Dendritic cell treated with granulocyte-macrophage colony-stimulating factor and Interleukin-4, amounts not matched to agents 40 ng/mL and 50 ng/mL, for 4 days (primary cell): ENCODE measurements at regions not wholly inside any gene's neighbourhood (a gene's known extent, or its start where the extent isn't known, plus 50 kb on each side); places are given as distances from the start of the nearest gene placed in this dataset.
"Not testable (repeated sequence)": the region's sequence is repeated elsewhere in the genome, so short reads cannot be mapped to it uniquely, and the experiment has no call there.

Experiments
- H3K27ac Mint-ChIP-seq: one replicate; pipeline ENCODE4 v1.8.0; 2022; ENCODE audit warnings: mild to moderate bottlenecking, mixed read lengths
- H3K27me3 Mint-ChIP-seq: one replicate; pipeline ENCODE4 v1.8.0; 2022; ENCODE audit warnings: mild to moderate bottlenecking, mixed read lengths
- H3K36me3 Mint-ChIP-seq: one replicate; pipeline ENCODE4 v1.8.0; 2022; ENCODE audit warnings: low read depth, mixed read lengths
- H3K4me1 Mint-ChIP-seq: one replicate; pipeline ENCODE4 v1.8.0; 2022; ENCODE audit warnings: low read depth, mixed read lengths
- H3K4me3 Mint-ChIP-seq: one replicate; pipeline ENCODE4 v1.8.0; 2022; ENCODE audit warnings: mild to moderate bottlenecking, moderate library complexity, mixed read lengths
- H3K9me3 Mint-ChIP-seq: one replicate; pipeline ENCODE4 v1.8.0; 2022; ENCODE audit warnings: mixed read lengths
- intact Hi-C: fragments of 100-400 bp; cut with micrococcal nuclease; formaldehyde crosslinking; loops from one replicate; pipeline ENCODE4 v1.15.0; 2022

GRCh38 chr1:235059221-235059620, 69.4 kb downstream of the TOMM20 start:
- H3K4me1 Mint-ChIP-seq, result peaks cover 47% of the 10 kb centered on the region
- H3K9me3 Mint-ChIP-seq, result no peaks in the 10 kb centered on the region
- peaks cover 2% of the 10 kb centered on the region for H3K27me3 Mint-ChIP-seq
- no peaks in the 10 kb centered on the region for H3K36me3 Mint-ChIP-seq
- H3K27ac Mint-ChIP-seq, result peak overlapping the region; percentile 76
- intact Hi-C loops, result no loop called here
- H3K4me3 Mint-ChIP-seq, result no peak overlapping the region

GRCh38 chr1:235058695-235059094, 69.9 kb downstream of the TOMM20 start:
- no peak overlapping the region for H3K27ac Mint-ChIP-seq

GRCh38 chr1:235057385-235058306, 71.0 kb downstream of the TOMM20 start:
- Mint-ChIP-seq H3K9me3 (no peaks in the 10 kb centered on the region), H3K4me3 (no peak overlapping the region), H3K36me3 (no peaks in the 10 kb centered on the region), H3K27me3 (peaks cover 2% of the 10 kb centered on the region), H3K27ac (no peak overlapping the region), H3K4me1 (peaks cover 38% of the 10 kb centered on the region)
- intact Hi-C loops, result no loop called here

More at GRCh38 chr1:235058695-235059094, 69.9 kb downstream of the TOMM20 start:
- Mint-ChIP-seq H3K36me3 (no peaks in the 10 kb centered on the region), H3K4me1 (peaks cover 42% of the 10 kb centered on the region), H3K9me3 (no peaks in the 10 kb centered on the region), H3K4me3 (no peak overlapping the region), H3K27me3 (peaks cover 2% of the 10 kb centered on the region)
- intact Hi-C loops, result no loop called here

DNA sequence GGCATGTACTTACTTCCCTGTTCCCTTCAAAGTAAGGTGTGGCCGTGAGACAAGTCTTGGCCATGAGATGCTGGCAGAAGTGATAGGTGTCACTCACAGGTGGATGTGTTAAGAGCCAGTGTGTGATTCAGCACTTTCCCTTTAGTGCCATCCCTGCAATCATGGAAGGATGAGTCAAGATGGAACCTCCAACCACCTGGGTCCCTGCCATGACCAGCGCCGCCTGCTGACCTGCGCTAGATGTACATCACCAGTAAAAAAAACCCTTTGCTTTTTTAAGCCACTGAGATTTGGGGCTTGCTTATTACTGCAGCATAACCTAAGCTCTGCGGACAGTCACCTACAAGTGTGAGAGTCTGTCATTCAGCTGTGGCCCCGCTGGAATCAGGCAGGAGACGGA, 71.7 kb downstream of the TOMM20 start:
- no peak overlapping the region for H3K4me3 Mint-ChIP-seq
- no peaks in the 10 kb centered on the region for H3K36me3 Mint-ChIP-seq
- intact Hi-C loops, result no loop called here
- H3K4me1 Mint-ChIP-seq, result peaks cover 38% of the 10 kb centered on the region
- no peaks in the 10 kb centered on the region for H3K9me3 Mint-ChIP-seq
- no peak overlapping the region for H3K27ac Mint-ChIP-seq
- peaks cover 2% of the 10 kb centered on the region for H3K27me3 Mint-ChIP-seq

GRCh38 chr1:235054936-235055335, 73.7 kb downstream of the TOMM20 start:
- intact Hi-C loops, result no loop called here
- Mint-ChIP-seq H3K36me3 (no peaks in the 10 kb centered on the region), H3K4me1 (peaks cover 32% of the 10 kb centered on the region), H3K9me3 (no peaks in the 10 kb centered on the region), H3K27ac (peak overlapping the region; percentile 20), H3K27me3 (peaks cover 2% of the 10 kb centered on the region), H3K4me3 (no peak overlapping the region)

DNA sequence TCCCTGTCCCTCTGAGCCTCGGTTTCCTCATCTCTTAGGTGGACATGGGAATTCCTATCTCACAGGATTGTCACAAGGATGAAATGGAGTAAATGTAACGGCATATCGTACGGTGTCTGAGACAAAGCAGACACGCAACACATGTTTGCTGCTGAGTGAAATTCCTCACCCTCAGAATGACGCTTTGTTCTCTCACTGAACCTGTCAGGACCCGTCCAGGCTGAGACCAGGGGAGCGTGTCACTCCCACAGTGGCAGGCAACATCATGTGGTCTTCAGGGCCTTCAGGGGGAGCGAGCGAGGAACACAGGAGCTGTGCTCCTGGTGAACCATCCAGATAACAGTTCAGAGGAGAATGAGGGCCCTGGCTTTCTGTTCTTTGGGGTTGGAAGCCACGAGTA, 74.2 kb downstream of the TOMM20 start:
- Mint-ChIP-seq H3K9me3 (no peaks in the 10 kb centered on the region), H3K4me1 (peaks cover 35% of the 10 kb centered on the region), H3K27me3 (peaks cover 2% of the 10 kb centered on the region), H3K27ac (peak overlapping the region; percentile 20), H3K4me3 (no peak overlapping the region), H3K36me3 (no peaks in the 10 kb centered on the region)
- intact Hi-C loops, result no loop called here

DNA sequence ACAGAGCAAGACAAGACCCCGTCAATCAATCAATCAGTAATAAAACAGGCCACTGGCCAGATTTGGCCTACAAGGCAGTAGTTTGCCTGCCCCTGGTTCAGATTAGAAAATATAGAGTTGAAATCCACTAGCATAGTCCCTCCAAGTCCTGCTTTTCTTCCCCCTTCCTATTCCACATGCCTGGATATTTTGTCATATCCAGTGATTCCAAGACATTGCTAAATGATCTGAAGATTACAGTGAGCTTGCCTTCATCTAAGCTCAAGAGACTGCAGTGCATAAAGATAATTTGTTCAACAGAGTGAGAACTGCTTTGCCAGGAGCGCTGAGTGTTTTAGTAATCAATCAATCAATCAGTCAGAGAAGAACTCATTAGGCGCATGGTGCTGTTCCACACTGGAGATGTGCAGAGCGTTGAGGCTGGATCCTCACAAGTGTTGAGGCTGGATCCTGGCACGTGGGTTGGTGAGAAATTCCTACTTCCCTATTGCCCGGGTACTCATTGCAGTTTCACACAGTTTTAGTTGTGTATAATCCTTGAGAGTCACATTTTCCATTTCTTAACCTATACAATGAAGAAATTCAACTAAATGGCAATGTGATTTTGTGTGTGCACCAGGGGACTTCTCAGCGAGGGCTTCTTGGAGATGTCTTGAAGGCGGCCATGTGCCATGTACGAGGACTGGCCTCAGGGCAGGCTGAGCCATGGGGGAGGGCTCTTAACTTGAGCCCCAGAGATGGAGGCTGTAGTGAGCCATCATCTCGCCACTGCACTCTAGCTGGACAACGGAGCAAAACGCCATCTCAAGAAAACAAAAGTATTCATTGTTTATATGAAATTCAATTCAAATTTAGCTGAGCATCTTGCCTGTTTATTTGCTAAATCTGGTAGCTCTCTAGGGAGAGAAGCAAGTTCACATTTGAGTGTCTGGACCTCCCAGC, 76.3 kb downstream of the TOMM20 start:
- H3K4me1 Mint-ChIP-seq, result peaks cover 48% of the 10 kb centered on the region
- H3K4me3 Mint-ChIP-seq, result no peak overlapping the region
- no peaks in the 10 kb centered on the region for H3K36me3 Mint-ChIP-seq
- no peaks in the 10 kb centered on the region for H3K9me3 Mint-ChIP-seq
- peaks cover 1% of the 10 kb centered on the region for H3K27me3 Mint-ChIP-seq
- peak overlapping the region; percentile 24 for H3K27ac Mint-ChIP-seq
- intact Hi-C loops, result no loop called here

DNA sequence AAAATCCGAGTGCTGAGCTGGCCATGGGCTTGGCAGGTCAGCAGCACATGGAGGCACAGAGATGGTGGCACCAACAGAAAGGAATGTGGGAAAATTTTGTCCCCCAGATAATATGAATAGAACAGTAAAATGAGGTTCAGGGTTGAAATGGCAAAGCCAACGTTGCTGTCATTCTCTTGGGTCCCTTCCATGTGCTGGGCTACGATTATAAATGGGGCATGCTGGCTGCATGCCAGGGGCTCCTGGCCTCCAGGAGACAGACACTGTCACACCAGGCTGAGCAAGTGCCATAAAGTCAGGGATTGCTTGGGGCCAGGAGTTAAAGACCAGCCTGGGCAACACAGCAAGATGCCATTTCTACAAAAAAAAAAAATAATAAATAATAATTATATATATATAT, 77.1 kb downstream of the TOMM20 start:
- Mint-ChIP-seq H3K27me3 (no peaks in the 10 kb centered on the region), H3K27ac (peak overlapping the region; percentile 27), H3K4me1 (peaks cover 50% of the 10 kb centered on the region), H3K36me3 (no peaks in the 10 kb centered on the region), H3K9me3 (no peaks in the 10 kb centered on the region), H3K4me3 (no peak overlapping the region)
- intact Hi-C loops, result no loop called here

DNA sequence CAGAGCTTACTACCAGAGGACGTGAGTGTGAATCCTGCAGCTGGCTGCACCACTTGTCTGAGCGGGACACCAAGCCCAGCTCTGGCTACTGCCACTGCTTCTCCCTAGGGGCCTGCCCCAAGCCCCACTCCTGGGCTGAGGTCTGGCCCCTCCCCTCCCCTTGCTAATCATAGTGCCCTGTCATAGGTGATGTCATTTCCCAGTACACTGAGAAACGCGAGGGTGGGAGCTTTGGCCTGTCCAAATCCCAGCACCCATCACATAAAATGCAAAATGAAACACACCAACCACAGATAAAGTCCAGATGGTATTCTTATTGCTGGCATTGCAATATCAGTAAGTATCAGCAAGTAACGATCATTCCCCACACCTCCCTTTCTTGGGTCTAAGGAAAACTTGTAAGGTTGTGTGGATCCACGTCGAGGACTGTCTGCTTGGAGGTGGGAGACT, 77.7 kb downstream of the TOMM20 start:
- H3K36me3 Mint-ChIP-seq, result no peaks in the 10 kb centered on the region
- no peaks in the 10 kb centered on the region for H3K9me3 Mint-ChIP-seq
- H3K4me1 Mint-ChIP-seq, result peaks cover 54% of the 10 kb centered on the region
- H3K27ac Mint-ChIP-seq, result peak overlapping the region; percentile 27
- no peaks in the 10 kb centered on the region for H3K27me3 Mint-ChIP-seq
- intact Hi-C loops, result no loop called here
- no peak overlapping the region for H3K4me3 Mint-ChIP-seq

DNA sequence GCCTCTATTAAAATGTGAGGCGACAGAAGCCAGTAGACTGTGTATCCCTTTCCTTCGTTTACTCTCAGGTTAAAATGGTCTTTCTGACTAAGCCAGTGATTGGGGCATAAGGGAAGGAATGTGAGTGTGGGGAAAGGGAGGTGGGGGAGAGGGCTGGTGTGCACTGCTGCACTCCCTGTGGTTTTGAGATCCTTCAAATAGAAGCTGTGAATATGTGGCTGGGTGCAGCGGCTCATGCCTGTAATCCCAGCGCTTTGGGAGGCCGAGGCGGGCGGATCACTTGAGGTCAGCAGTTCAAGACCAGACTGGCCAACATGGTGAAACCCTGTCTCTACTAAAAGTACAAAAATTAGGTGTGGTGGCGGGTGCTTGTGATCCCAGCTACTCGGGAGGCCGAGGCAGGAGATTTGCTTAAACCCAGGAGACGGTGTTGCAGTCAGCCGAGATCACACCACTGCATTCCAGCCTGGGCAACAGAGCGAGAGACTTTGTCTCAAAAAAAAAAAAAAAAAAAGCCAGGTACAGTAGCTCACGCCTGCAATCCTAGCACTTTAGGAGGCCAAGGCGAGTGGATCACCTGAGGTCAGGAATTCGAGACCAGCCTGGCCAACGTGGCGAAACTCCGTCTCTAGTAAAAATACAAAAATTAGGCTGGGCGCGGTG, 78.8 kb downstream of the TOMM20 start:
- H3K27me3 Mint-ChIP-seq, intact Hi-C loops, H3K36me3 Mint-ChIP-seq, H3K4me3 Mint-ChIP-seq, H3K9me3 Mint-ChIP-seq: not testable (repeated sequence)
- H3K27ac Mint-ChIP-seq, result peak overlapping the region; percentile 85
- peaks cover 61% of the 10 kb centered on the region for H3K4me1 Mint-ChIP-seq

GRCh38 chr1:235049217-235049616, 79.4 kb downstream of the TOMM20 start:
- Mint-ChIP-seq H3K9me3 (no peaks in the 10 kb centered on the region), H3K27me3 (no peaks in the 10 kb centered on the region), H3K27ac (peak overlapping the region; percentile 85), H3K4me3 (no peak overlapping the region), H3K4me1 (peaks cover 61% of the 10 kb centered on the region), H3K36me3 (no peaks in the 10 kb centered on the region)
- intact Hi-C loops, result no loop called here

GRCh38 chr1:235047331-235047871, 81.2 kb downstream of the TOMM20 start:
- H3K4me1 Mint-ChIP-seq, result peaks cover 60% of the 10 kb centered on the region
- H3K36me3 Mint-ChIP-seq, result no peaks in the 10 kb centered on the region
- intact Hi-C loops, result no loop called here
- H3K4me3 Mint-ChIP-seq, result no peak overlapping the region
- H3K9me3 Mint-ChIP-seq, result no peaks in the 10 kb centered on the region
- H3K27me3 Mint-ChIP-seq, result no peaks in the 10 kb centered on the region
- peak overlapping the region; percentile 85 for H3K27ac Mint-ChIP-seq

- Mint-ChIP-seq H3K36me3 (no peaks in the 10 kb centered on the region), H3K4me3 (no peak overlapping the region), H3K9me3 (no peaks in the 10 kb centered on the region), H3K4me1 (peaks cover 52% of the 10 kb centered on the region), H3K27me3 (no peaks in the 10 kb centered on the region), H3K27ac (peak overlapping the region; percentile 45)
- intact Hi-C loops, result no loop called here
Measured at GRCh38 chr1:235045921-235046601, 82.6 kb downstream of the TOMM20 start.
